GM23338 (cell line): ENCODE measurements at regions not wholly inside any gene's neighbourhood (a gene's known extent, or its start where the extent isn't known, plus 50 kb on each side); places are given as distances from the start of the nearest gene placed in this dataset.
"Not testable (repeated sequence)": the region's sequence is repeated elsewhere in the genome, so short reads cannot be mapped to it uniquely, and the experiment has no call there.

Source experiments
- ATAC-seq: fragments of 200-7000 bp; cut with Tn5 transposase; 3 replicates; pipeline ENCODE4 v1.9.1; 2020
- DNase-seq: peaks from one replicate; pipeline ENCODE4 v3.0.0-alpha.2; 2015; ENCODE audit warnings: low spot score
- H2AFZ ChIP-seq: fragments of 200-600 bp; sonication (generic); 2 replicates; pipeline ENCODE4 v1.8.0; 2016; ENCODE audit warnings: antibody characterized with exemption, mild to moderate bottlenecking, moderate library complexity
- H3F3A ChIP-seq: fragments of 200-600 bp; sonication (generic); replicated peaks from 2 replicates; pipeline ENCODE4 v1.8.0; 2017; ENCODE audit warnings: antibody characterized with exemption, mixed run types, low read depth
- H3K27ac ChIP-seq: fragments of 200-600 bp; sonication (generic); 2 replicates; pipeline ENCODE4 v1.6.1; 2016; ENCODE audit warnings: low read depth
- H3K27me3 ChIP-seq: fragments of 200-600 bp; sonication (generic); 2 replicates; pipeline ENCODE4 v1.8.0; 2016; ENCODE audit warnings: mild to moderate bottlenecking, mixed run types, moderate library complexity; ENCODE audit not compliant: insufficient read depth
- H3K36me3 ChIP-seq: fragments of 200-600 bp; sonication (generic); 2 replicates; pipeline ENCODE4 v1.8.0; 2016; ENCODE audit warnings: mild to moderate bottlenecking; ENCODE audit not compliant: insufficient read depth
- H3K4me1 ChIP-seq: fragments of 200-600 bp; sonication (generic); 2 replicates; pipeline ENCODE4 v1.8.0; 2016; ENCODE audit warnings: mild to moderate bottlenecking, moderate library complexity; ENCODE audit not compliant: insufficient read depth
- H3K4me2 ChIP-seq: fragments of 200-600 bp; sonication (generic); 2 replicates; pipeline ENCODE4 v1.7.1; 2017; ENCODE audit warnings: mixed run types
- H3K4me3 ChIP-seq: fragments of 200-600 bp; sonication (generic); 2 replicates; pipeline ENCODE4 v1.6.1; 2016; ENCODE audit warnings: mixed run types
- H3K79me2 ChIP-seq: fragments of 200-600 bp; sonication (generic); replicated peaks from 2 replicates; pipeline ENCODE4 v1.8.0; 2017; ENCODE audit warnings: mild to moderate bottlenecking; ENCODE audit not compliant: insufficient read depth
- H3K9me2 ChIP-seq: fragments of 200-600 bp; sonication (generic); 2 replicates; pipeline ENCODE4 v1.8.0; 2017; ENCODE audit not compliant: insufficient read depth
- H4K20me1 ChIP-seq: fragments of 200-600 bp; sonication (generic); replicated peaks from 2 replicates; pipeline ENCODE4 v1.8.0; 2017; ENCODE audit warnings: mild to moderate bottlenecking; ENCODE audit not compliant: insufficient read depth
- H3K27ac Mint-ChIP-seq: 2 replicates; pipeline ENCODE4 v1.8.0; 2020; ENCODE audit warnings: inconsistent platforms, mild to moderate bottlenecking, moderate library complexity, mixed read lengths
- H3K27me3 Mint-ChIP-seq: 3 replicates; pipeline ENCODE4 v1.8.0; 2022; ENCODE audit warnings: low read depth, mild to moderate bottlenecking, moderate library complexity, mixed read lengths, inconsistent platforms; ENCODE audit not compliant: insufficient read depth, poor library complexity
- H3K36me3 Mint-ChIP-seq: 3 replicates; pipeline ENCODE4 v1.8.0; 2021; ENCODE audit warnings: low read depth, mild to moderate bottlenecking, inconsistent platforms, moderate library complexity, mixed read lengths
- H3K4me1 Mint-ChIP-seq: 3 replicates; pipeline ENCODE4 v1.8.0; 2020; ENCODE audit warnings: mild to moderate bottlenecking, inconsistent platforms, mixed read lengths
- H3K4me3 Mint-ChIP-seq: 3 replicates; pipeline ENCODE4 v1.8.0; 2021; ENCODE audit warnings: moderate library complexity, mild to moderate bottlenecking, inconsistent platforms, mixed read lengths
- H3K9me3 Mint-ChIP-seq: 3 replicates; pipeline ENCODE4 v1.8.0; 2020; ENCODE audit warnings: moderate library complexity, mild to moderate bottlenecking, inconsistent platforms, mixed read lengths
- ETS1 ChIP-seq: IDR thresholded peaks from 2 replicates; pipeline ENCODE4 v1.6.1; 2016; ENCODE audit warnings: antibody characterized with exemption
- JUNB ChIP-seq: IDR thresholded peaks from one replicate; pipeline ENCODE4 v1.6.1; 2016; ENCODE audit warnings: antibody characterized with exemption; ENCODE audit not compliant: unreplicated experiment
- NANOG ChIP-seq: IDR thresholded peaks from 2 replicates; pipeline ENCODE4 v1.6.1; 2016; ENCODE audit warnings: antibody characterized with exemption, borderline replicate concordance
- STAT1 ChIP-seq: IDR thresholded peaks from one replicate; pipeline ENCODE4 v1.6.1; 2016; ENCODE audit warnings: antibody characterized with exemption; ENCODE audit not compliant: unreplicated experiment
- ZNF331 ChIP-seq: fragments of 250-450 bp; sonication (Bioruptor Pico); IDR thresholded peaks from 2 replicates; pipeline ENCODE4 v1.5.0; 2020; ENCODE audit warnings: low read depth, mild to moderate bottlenecking, moderate library complexity
- ZNF462 ChIP-seq: fragments of 250-450 bp; sonication (Bioruptor Pico); IDR thresholded peaks from 2 replicates; pipeline ENCODE4 v1.5.0; 2020; ENCODE audit warnings: mild to moderate bottlenecking, moderate library complexity
- TF ChIP-seq, protein P1 (sequence below): IDR thresholded peaks from one replicate; pipeline ENCODE4 v1.6.1; 2018; ENCODE audit warnings: antibody characterized with exemption; ENCODE audit not compliant: unreplicated experiment
- TF ChIP-seq, protein P2 (sequence below), 2 experiments: fragments of 200-600 bp in 1 of 2; sonication (generic) in 1 of 2; conservative IDR thresholded peaks; 2 replicates each; pipeline versions ENCODE4 v1.5.1 to v1.6.1; 2016 to 2017; ENCODE audit warnings: antibody characterized with exemption in 2 of 2, low read depth in 2 of 2, mild to moderate bottlenecking in 2 of 2, moderate library complexity in 1 of 2

GRCh38 chr10:20656886-20657285 lies 240.2 kb downstream of the NEBL start:
- Histone ChIP-seq H3K27me3 (no peaks in the 10 kb centered on the region), H3K4me3 (no peak overlapping the region), H4K20me1 (no peaks in the 10 kb centered on the region), H3K4me2 (no peak overlapping the region), H3K27ac (no peak overlapping the region), H3K36me3 (no peaks in the 10 kb centered on the region), H3K9me2 (peaks cover 13% of the 10 kb centered on the region), H2AFZ (no peak overlapping the region), H3K79me2 (no peaks in the 10 kb centered on the region), H3K4me1 (no peaks in the 10 kb centered on the region), H3F3A (no peaks in the 10 kb centered on the region)
- no peak overlapping the region for H3K27ac Mint-ChIP-seq
- H3K4me3 Mint-ChIP-seq, result no peak overlapping the region
- peaks cover 5% of the 10 kb centered on the region; the same call in 2 of the 3 replicates for H3K4me1 Mint-ChIP-seq
- DNase-seq (no peak), ATAC-seq (no peak)
- H3K36me3 Mint-ChIP-seq, result no peaks in the 10 kb centered on the region; the same call in 2 of the 3 replicates
- peaks cover 2% of the 10 kb centered on the region; the same call in 2 of the 3 replicates for H3K9me3 Mint-ChIP-seq
- no peaks in the 10 kb centered on the region for H3K27me3 Mint-ChIP-seq
- TF ChIP-seq, protein P1, sequence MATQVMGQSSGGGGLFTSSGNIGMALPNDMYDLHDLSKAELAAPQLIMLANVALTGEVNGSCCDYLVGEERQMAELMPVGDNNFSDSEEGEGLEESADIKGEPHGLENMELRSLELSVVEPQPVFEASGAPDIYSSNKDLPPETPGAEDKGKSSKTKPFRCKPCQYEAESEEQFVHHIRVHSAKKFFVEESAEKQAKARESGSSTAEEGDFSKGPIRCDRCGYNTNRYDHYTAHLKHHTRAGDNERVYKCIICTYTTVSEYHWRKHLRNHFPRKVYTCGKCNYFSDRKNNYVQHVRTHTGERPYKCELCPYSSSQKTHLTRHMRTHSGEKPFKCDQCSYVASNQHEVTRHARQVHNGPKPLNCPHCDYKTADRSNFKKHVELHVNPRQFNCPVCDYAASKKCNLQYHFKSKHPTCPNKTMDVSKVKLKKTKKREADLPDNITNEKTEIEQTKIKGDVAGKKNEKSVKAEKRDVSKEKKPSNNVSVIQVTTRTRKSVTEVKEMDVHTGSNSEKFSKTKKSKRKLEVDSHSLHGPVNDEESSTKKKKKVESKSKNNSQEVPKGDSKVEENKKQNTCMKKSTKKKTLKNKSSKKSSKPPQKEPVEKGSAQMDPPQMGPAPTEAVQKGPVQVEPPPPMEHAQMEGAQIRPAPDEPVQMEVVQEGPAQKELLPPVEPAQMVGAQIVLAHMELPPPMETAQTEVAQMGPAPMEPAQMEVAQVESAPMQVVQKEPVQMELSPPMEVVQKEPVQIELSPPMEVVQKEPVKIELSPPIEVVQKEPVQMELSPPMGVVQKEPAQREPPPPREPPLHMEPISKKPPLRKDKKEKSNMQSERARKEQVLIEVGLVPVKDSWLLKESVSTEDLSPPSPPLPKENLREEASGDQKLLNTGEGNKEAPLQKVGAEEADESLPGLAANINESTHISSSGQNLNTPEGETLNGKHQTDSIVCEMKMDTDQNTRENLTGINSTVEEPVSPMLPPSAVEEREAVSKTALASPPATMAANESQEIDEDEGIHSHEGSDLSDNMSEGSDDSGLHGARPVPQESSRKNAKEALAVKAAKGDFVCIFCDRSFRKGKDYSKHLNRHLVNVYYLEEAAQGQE, result no peak
- no peak for TF ChIP-seq ETS1
- TF ChIP-seq ZNF331 (CRISPR knock-in tag), result no peak
- TF ChIP-seq NANOG, result no peak
- TF ChIP-seq ZNF462, result no peak
- no peak for TF ChIP-seq JUNB
- no peak for TF ChIP-seq STAT1
- TF ChIP-seq, protein P2, sequence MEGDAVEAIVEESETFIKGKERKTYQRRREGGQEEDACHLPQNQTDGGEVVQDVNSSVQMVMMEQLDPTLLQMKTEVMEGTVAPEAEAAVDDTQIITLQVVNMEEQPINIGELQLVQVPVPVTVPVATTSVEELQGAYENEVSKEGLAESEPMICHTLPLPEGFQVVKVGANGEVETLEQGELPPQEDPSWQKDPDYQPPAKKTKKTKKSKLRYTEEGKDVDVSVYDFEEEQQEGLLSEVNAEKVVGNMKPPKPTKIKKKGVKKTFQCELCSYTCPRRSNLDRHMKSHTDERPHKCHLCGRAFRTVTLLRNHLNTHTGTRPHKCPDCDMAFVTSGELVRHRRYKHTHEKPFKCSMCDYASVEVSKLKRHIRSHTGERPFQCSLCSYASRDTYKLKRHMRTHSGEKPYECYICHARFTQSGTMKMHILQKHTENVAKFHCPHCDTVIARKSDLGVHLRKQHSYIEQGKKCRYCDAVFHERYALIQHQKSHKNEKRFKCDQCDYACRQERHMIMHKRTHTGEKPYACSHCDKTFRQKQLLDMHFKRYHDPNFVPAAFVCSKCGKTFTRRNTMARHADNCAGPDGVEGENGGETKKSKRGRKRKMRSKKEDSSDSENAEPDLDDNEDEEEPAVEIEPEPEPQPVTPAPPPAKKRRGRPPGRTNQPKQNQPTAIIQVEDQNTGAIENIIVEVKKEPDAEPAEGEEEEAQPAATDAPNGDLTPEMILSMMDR (conservative IDR thresholded peaks at IDR 0.05; ENCODE audit: low read depth in 2 of 2), result no peak

DNA sequence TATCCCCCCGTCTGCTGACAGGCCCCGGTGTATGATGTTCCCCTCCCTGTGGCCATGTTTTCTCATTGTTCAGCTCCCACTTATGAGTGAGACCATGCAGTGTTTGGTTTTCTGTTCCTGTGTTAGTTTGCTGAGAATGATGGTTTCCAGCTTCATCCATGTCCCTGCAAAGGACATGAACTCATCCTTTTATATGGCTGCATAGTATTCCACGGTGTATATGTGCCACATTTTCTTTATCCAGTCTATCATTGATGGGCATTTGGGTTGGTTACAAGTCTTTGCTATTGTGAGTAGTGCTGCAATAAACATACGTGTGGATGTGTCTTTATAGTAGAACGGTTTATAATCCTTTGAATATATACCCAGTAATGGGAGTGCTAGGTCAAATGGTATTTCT lies 244.7 kb downstream of the NEBL start:
- H3K9me3 Mint-ChIP-seq, H3K27me3 ChIP-seq, H3K36me3 ChIP-seq, H3K4me1 Mint-ChIP-seq, H3K4me1 ChIP-seq, H3K27me3 Mint-ChIP-seq, H3K4me2 ChIP-seq, H3K9me2 ChIP-seq, DNase-seq, ATAC-seq, H3K4me3 Mint-ChIP-seq, H2AFZ ChIP-seq, H3F3A ChIP-seq, H3K27ac Mint-ChIP-seq, H4K20me1 ChIP-seq, H3K4me3 ChIP-seq, H3K36me3 Mint-ChIP-seq, H3K27ac ChIP-seq, H3K79me2 ChIP-seq: not testable (repeated sequence)
